Natural killer cell (primary cell): ENCODE measurements at regions not wholly inside any gene's neighbourhood (a gene's known extent, or its start where the extent isn't known, plus 50 kb on each side); places are given as distances from the start of the nearest gene placed in this dataset.

Experiments
- ATAC-seq, 3 donors: fragments of 150-1000 bp in 2 of 3; fragments of 200-7000 bp in 1 of 3; cut with Tn5 transposase; 1 replicate in 1 of 3; 2 replicates in 2 of 3; pipeline ENCODE4 v1.10.0; 2021; ENCODE audit warnings: mild to moderate bottlenecking in 2 of 3, moderate library complexity in 2 of 3
- DNase-seq, 2 donors: peaks; one replicate each; pipeline versions ENCODE4 v3.0.0 to v3.0.0-alpha.2; 2013 to 2021; ENCODE audit warnings: mixed read lengths in 1 of 2
- H3K27ac ChIP-seq: one replicate; pipeline ENCODE4 v1.5.1; 2013; ENCODE audit warnings: mild to moderate bottlenecking, low read length
- H3K27me3 ChIP-seq: one replicate; pipeline ENCODE4 v1.6.1; 2013; ENCODE audit warnings: low read length; ENCODE audit not compliant: control insufficient read depth, insufficient read depth
- H3K36me3 ChIP-seq: one replicate; pipeline ENCODE4 v1.6.1; 2013; ENCODE audit warnings: low read length; ENCODE audit not compliant: control insufficient read depth, insufficient read depth
- H3K4me1 ChIP-seq: one replicate; pipeline ENCODE4 v1.6.1; 2013; ENCODE audit warnings: low read length; ENCODE audit not compliant: control insufficient read depth, insufficient read depth
- H3K4me3 ChIP-seq: one replicate; pipeline ENCODE4 v1.5.1; 2013; ENCODE audit warnings: low read length
- H3K9me3 ChIP-seq: one replicate; pipeline ENCODE4 v1.6.1; 2013; ENCODE audit warnings: low read length; ENCODE audit not compliant: control insufficient read depth, insufficient read depth
- H3K27ac Mint-ChIP-seq, 2 donors: one replicate each; pipeline ENCODE4 v1.8.0; 2022; ENCODE audit warnings: mild to moderate bottlenecking in 2 of 2, mixed read lengths in 2 of 2, moderate library complexity in 1 of 2
- H3K27me3 Mint-ChIP-seq, 2 donors: one replicate each; pipeline ENCODE4 v1.8.0; 2022; ENCODE audit warnings: low read depth in 2 of 2, mixed read lengths in 2 of 2
- H3K36me3 Mint-ChIP-seq: one replicate; pipeline ENCODE4 v1.8.0; 2022; ENCODE audit warnings: mixed read lengths
- H3K4me1 Mint-ChIP-seq, 2 donors: one replicate each; pipeline ENCODE4 v1.8.0; 2022; ENCODE audit warnings: mixed read lengths in 2 of 2
- H3K4me3 Mint-ChIP-seq: one replicate; pipeline ENCODE4 v1.8.0; 2022; ENCODE audit warnings: mild to moderate bottlenecking, moderate library complexity, mixed read lengths
- H3K9me3 Mint-ChIP-seq, 2 donors: one replicate each; pipeline ENCODE4 v1.8.0; 2022; ENCODE audit warnings: mixed read lengths in 2 of 2
- CTCF ChIP-seq: fragments of 200-600 bp; IDR thresholded peaks from one replicate; pipeline ENCODE4 v1.8.0; 2022; ENCODE audit warnings: antibody characterized with exemption
- WGBS: methylation state at CpG from one replicate; pipeline ENCODE4 v1.1.7; 2013; ENCODE audit warnings: missing lambda C conversion rate; ENCODE audit not compliant: insufficient coverage; 5-methylcytosine and 5-hydroxymethylcytosine counted together
- intact Hi-C: fragments of 100-400 bp; cut with micrococcal nuclease; formaldehyde crosslinking; loops from one replicate; pipeline ENCODE4 v1.14.2; 2022

GRCh38 chr1:5776035-5776550, 216.1 kb downstream of the NPHP4 start:
- WGBS, result 92% methylated on average over 12 of the region's 12 CpGs

GRCh38 chr1:5774019-5774418, 218.2 kb downstream of the NPHP4 start:
- H3K9me3 Mint-ChIP-seq, result no peaks in the 10 kb centered on the region
- H3K27me3 ChIP-seq, result no peaks in the 10 kb centered on the region
- DNase-seq (no peak), ATAC-seq (no peak)
- H3K4me3 ChIP-seq, result no peak overlapping the region
- intact Hi-C loops, result no loop called here
- no peaks in the 10 kb centered on the region for H3K4me1 ChIP-seq
- no peak for TF ChIP-seq CTCF
- H3K27ac Mint-ChIP-seq, result no peak overlapping the region
- no peak overlapping the region for H3K27ac ChIP-seq
- peaks cover 6 to 19% of the 10 kb centered on the region in 2 donors for H3K27me3 Mint-ChIP-seq
- H3K4me3 Mint-ChIP-seq, result no peak overlapping the region
- 86% methylated on average over 6 of the region's 6 CpGs for WGBS
- peaks cover 0 to 3% of the 10 kb centered on the region in 2 donors for H3K4me1 Mint-ChIP-seq
- H3K9me3 ChIP-seq, result no peaks in the 10 kb centered on the region
- H3K36me3 ChIP-seq, result no peaks in the 10 kb centered on the region
- no peaks in the 10 kb centered on the region for H3K36me3 Mint-ChIP-seq

More at GRCh38 chr1:5776035-5776550, 216.1 kb downstream of the NPHP4 start:
- no peak for TF ChIP-seq CTCF
- DNase-seq, result no peak
- H3K4me3 Mint-ChIP-seq, result no peak overlapping the region
- Histone ChIP-seq H3K36me3 (no peaks in the 10 kb centered on the region), H3K27ac (no peak overlapping the region), H3K4me1 (no peaks in the 10 kb centered on the region), H3K4me3 (no peak overlapping the region), H3K9me3 (no peaks in the 10 kb centered on the region), H3K27me3 (no peaks in the 10 kb centered on the region)
- H3K36me3 Mint-ChIP-seq, result no peaks in the 10 kb centered on the region
- no peaks in the 10 kb centered on the region for H3K9me3 Mint-ChIP-seq
- H3K27me3 Mint-ChIP-seq, result peaks cover 3 to 20% of the 10 kb centered on the region in 2 donors
- H3K27ac Mint-ChIP-seq, result no peak overlapping the region
- H3K4me1 Mint-ChIP-seq, result no peaks in the 10 kb centered on the region
- intact Hi-C loops, result no loop called here
- ATAC-seq, result no peak

- Mint-ChIP-seq H3K9me3 (no peaks in the 10 kb centered on the region), H3K36me3 (no peaks in the 10 kb centered on the region), H3K4me1 (peaks cover 0 to 3% of the 10 kb centered on the region in 2 donors), H3K27me3 (peaks cover 6 to 10% of the 10 kb centered on the region in 2 donors), H3K27ac (no peak overlapping the region), H3K4me3 (no peak overlapping the region)
- no peaks in the 10 kb centered on the region for H3K27me3 ChIP-seq
- no peak for TF ChIP-seq CTCF
- H3K4me3 ChIP-seq, result no peak overlapping the region
- H3K9me3 ChIP-seq, result no peaks in the 10 kb centered on the region
- ATAC-seq (no peak), DNase-seq (no peak)
- intact Hi-C loops, result no loop called here
- WGBS, result 85% methylated on average over 2 of the region's 2 CpGs
- H3K4me1 ChIP-seq, result no peaks in the 10 kb centered on the region
- H3K27ac ChIP-seq, result no peak overlapping the region
- H3K36me3 ChIP-seq, result no peaks in the 10 kb centered on the region
These were observed 220.4 kb downstream of the NPHP4 start for GRCh38 chr1:5771788-5772187.
